NCI-H748 (cell line): ENCODE measurements at regions not wholly inside any gene's neighbourhood (a gene's known extent, or its start where the extent isn't known, plus 50 kb on each side); places are given as distances from the start of the nearest gene placed in this dataset.
A peak's percentile ranks its signal among the peaks of the same experiment; 100 is the strongest.

ENCODE experiments used
- DNase-seq: peaks from one replicate; lab custom pipeline; 2025; ENCODE audit not compliant: unreplicated experiment; lab: John Stamatoyannopoulos, UW

- no peak for DNase-seq
These were observed 320.1 kb downstream of the DEPDC1B start for GRCh38 chr5:60379907-60380306.

DNA sequence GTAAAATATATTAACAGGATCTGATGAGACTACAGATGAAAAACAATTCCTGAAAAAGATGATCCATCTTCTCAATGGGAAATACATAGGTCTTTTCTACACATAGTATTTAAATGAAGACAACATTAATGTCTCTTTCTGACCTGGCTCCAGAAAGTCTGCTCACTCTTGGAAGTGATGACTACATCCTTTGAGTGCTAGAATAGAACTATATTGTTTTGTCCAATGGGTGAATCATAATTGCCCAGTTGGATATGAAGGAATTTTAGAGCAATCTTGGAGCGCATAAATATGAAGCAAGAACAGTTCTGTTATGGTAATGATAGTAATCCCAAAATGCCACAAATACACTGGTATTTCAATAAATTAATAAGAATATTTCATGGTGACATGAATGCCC is 322.1 kb downstream of the DEPDC1B start:
- no peak for DNase-seq

GRCh38 chr5:60376860-60377259 is 323.1 kb downstream of the DEPDC1B start:
- no peak for DNase-seq

GRCh38 chr5:60374409-60374808 is 325.6 kb downstream of the DEPDC1B start:
- no peak for DNase-seq

GRCh38 chr5:60372786-60373185 is 327.2 kb downstream of the DEPDC1B start:
- DNase-seq = no peak

- no peak for DNase-seq
These were observed 328.9 kb downstream of the DEPDC1B start for GRCh38 chr5:60371065-60371464.

DNA sequence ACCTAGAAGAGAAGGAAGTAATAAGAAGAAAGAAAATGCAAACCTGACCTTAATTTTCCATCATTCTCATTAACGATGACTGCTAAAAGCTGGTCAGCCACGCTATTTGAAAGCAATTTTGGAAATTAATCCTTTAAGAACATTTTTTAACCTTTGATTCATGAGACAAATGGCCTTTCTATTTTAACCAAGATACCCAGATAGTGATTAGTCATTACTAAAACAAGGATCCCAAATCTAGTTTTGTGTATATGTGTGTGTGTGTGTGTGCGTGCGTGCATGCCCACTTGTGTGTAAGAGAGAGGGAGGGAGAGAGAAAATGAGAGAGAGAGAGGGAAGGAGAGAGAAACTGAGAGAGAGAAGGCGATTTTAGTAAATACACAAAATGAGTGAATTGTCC is 329.5 kb downstream of the DEPDC1B start:
- DNase-seq = no peak

GRCh38 chr5:60369391-60369790 is 330.6 kb downstream of the DEPDC1B start:
- no peak for DNase-seq

GRCh38 chr5:60368100-60368499 is 331.9 kb downstream of the DEPDC1B start:
- no peak for DNase-seq

DNA sequence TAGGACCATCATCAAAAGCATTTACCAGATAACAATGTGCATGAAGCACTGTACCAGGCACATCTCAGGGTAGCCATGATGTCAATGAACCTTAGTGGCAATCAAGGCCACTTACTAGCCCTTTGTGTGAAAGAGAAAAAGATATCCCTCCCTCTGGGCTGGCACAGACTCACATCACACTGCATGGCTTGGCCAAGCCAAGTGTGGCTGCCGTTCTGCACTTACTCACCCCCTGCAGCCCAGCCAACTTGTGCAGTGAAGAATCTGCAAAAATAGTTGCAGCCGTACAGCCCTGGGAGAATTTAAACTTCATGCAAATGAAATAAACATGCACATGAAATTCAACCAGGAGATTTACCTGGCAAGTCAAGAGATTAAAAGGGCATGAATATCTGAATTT is 333.5 kb downstream of the DEPDC1B start:
- no peak for DNase-seq

- no peak for DNase-seq
These were observed 335.0 kb downstream of the DEPDC1B start for GRCh38 chr5:60365001-60365400.

GRCh38 chr5:60362158-60362557 is 337.8 kb downstream of the DEPDC1B start:
- no peak for DNase-seq

- no peak for DNase-seq
These were observed 339.6 kb downstream of the DEPDC1B start for GRCh38 chr5:60360355-60360754.

GRCh38 chr5:60357302-60357701 is 342.7 kb downstream of the DEPDC1B start:
- DNase-seq = no peak

DNA sequence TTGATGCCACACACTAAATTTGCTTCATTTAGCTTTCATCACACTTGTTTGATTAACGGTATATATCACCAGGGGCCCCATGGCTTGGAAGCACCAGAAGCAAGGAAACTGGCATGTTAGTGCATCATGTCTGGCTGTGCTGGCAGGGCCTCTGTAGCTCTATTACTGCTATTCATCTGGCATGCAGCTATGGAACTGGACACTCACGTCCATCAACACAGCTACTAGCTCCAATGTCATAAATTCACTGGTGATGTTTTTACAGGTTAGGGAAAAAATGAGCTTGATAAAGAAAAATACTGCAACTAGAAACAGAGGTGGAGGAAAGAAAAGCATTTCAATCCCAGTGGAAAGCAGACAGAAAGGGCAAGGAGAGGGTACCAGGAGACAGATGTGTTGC is 343.2 kb downstream of the DEPDC1B start:
- no peak for DNase-seq

DNA sequence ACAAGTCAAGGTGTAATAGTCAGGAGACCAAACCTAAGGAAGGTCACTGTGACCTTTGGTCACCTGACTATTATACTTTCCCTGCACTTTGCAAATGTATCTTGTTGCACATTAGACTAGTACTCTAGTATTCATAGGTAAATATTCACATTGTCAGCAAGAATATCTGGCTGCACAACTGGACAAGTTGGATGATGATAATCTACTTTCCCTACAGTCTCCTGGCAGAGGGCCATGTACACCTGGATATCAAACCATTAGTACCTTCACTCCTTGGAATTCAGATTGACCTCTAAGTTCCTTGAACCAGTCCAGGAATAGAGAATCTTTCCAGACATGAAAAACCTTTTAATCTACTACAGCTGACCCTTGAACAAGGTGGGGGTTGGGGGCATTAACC is 344.8 kb downstream of the DEPDC1B start:
- no peak for DNase-seq

DNA sequence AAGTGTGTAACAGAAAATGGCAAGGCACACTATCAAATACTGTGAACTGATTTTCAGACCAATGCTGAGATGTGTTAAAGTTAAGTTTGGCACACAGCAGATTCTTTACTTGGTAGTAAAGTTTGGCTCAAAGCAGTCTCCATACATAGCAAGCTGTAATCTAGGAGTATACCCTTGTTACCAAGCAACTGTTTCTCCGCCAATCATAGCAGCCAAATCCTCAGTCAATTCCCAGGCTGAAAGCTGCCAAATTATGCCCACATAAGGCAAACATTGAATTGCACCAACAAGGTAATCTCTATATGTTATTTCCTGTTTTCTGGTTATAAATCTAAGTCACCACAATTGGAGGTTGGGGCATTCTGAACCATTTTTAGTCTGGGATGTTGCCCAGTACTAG is 345.7 kb downstream of the DEPDC1B start:
- DNase-seq = peak; percentile 20

- DNase-seq = no peak
These were observed 346.9 kb downstream of the DEPDC1B start for GRCh38 chr5:60352992-60353599.

DNA sequence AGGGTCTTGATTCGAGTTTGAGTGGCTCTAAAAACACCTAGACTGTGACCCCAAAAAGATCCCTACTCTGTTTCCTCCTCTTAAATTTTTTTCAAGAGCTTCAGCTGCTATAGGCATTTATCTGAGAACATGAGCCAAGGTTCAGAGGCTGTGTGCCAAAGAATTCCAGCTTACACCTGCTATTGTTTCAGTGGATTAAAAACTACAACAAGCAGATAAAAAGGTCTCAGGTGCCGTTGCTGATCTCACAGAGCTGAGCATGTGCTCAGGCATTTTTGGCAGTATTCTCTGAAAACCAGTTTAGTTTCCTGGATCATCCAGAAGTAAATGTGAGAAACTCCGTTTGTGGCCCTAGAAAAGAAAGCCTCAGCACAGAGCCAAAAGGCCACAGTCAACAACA is 349.2 kb downstream of the DEPDC1B start:
- no peak for DNase-seq

DNA sequence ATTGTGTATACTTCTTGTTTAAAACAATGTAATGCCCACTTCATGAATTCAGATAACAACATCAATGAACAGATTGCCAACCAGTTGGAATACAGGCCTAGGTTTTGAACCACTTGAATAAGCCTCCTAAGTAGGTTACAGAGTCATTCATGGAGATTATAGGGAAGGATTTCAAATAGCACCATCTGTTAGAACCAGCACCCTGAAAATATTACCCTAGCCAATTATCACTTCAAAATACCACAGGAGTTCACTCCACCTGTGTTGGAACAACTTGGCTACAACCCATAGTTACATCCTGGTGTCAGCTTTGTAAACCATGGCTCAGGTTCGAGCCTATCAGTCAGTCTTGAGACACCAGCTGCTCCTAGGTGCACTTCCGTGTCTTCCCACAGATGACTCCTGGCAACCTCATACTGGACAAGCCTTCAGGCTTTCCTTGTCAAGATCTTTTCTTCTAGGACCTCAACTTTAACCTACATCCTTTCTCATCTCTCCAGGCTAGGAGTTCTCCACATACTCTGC is 350.0 kb downstream of the DEPDC1B start:
- DNase-seq = no peak

- no peak for DNase-seq
These were observed 353.6 kb downstream of the DEPDC1B start for GRCh38 chr5:60346393-60346792.

DNA sequence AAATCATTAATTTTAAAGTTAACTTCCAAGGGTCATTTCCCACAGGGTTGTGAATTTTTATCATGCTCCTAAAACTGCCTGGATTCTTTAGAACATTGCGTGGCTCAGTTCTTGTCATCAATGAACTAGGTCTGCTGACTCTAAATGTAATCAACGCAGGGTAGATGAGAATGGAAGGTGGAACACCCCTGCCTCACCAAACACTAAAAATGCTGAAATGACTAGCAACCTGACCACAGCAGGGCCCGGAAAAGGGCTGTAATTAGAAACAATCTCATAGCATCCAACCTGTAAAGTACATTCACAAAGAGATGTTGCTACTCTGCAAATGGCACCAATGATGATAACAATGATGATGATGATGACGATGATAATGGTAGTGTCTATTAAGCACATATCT is 356.9 kb downstream of the DEPDC1B start:
- DNase-seq = no peak

GRCh38 chr5:60340965-60341471 is 358.9 kb downstream of the DEPDC1B start:
- no peak for DNase-seq
